ENCODE measurements at regions not wholly inside any gene's neighbourhood (a gene's known extent, or its start where the extent isn't known, plus 50 kb on each side); places are given as distances from the start of the nearest gene placed in this dataset.

- no peak for TF ChIP-seq POLR2AphosphoS5 (IDR thresholded peaks at IDR 0.05; ENCODE audit: insufficient read depth, low read depth, low read length)
- TF ChIP-seq POLR2A (IDR thresholded peaks at IDR 0.05; ENCODE audit: low read depth, low read length): no peak
- TF ChIP-seq CTCF (IDR thresholded peaks at IDR 0.05; ENCODE audit: extremely low read depth in 1 of 2, insufficient read depth in 1 of 2, low read depth in 1 of 2, low read length in 2 of 2): no peak
- TF ChIP-seq EZH2 (IDR thresholded peaks at IDR 0.05; ENCODE audit: borderline replicate concordance, low read depth, low read length, severe bottlenecking): no peak
Observed at GRCh38 chr10:133028158-133028557, 59.6 kb upstream of the ADGRA1 start.

All from endothelial cell of umbilical vein (primary cell).